GM12874 (cell line): ENCODE measurements at regions not wholly inside any gene's neighbourhood (a gene's known extent, or its start where the extent isn't known, plus 50 kb on each side); places are given as distances from the start of the nearest gene placed in this dataset.

Experiments used
- CTCF ChIP-seq: IDR thresholded peaks from 2 replicates; pipeline ENCODE4 v1.5.1; 2011; ENCODE audit warnings: low read depth, mild to moderate bottlenecking, control low read depth, low read length, moderate library complexity; ENCODE audit not compliant: insufficient read depth

DNA sequence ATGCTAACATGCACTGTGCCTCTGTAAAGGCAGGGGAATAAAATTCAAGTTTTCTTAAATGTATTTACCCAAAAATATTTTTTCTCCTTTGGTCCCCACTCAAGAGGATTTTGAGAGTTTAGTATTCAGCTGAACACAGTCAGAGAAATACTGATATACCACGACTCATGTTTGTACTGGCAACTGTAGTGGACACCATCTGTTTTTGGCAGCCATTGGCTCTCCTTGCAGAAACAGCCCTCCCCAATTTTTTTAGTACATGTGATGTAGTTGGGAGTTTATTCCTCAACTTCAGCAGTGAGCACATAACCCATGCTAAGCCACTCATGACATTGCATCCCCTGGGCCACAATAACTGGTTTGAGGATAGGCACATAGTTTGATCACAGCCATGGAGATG is 154.8 kb upstream of the POU3F1 start:
- TF ChIP-seq CTCF, result no peak

DNA sequence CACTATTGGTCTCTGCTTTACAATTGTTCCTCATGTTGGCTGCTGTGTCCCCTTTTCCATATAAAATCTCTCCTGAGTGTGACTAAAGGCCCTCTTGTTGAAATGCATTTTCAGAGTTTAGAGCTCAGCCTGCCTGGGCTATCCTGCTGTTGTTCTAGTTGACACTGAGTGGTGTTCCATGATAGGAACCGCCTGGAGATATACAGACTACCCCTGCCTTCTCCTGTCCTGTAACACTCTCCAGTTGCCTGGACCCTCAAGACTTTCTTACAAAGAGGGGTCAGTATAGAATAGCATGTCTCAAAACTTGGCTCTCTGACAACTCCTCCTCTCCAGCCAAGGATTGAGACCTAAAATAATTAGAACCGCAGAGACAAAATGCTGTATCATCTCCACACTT is 152.0 kb upstream of the POU3F1 start:
- no peak for TF ChIP-seq CTCF

GRCh38 chr1:38198099-38198498 is 151.5 kb upstream of the POU3F1 start:
- TF ChIP-seq CTCF, result no peak

- no peak for TF ChIP-seq CTCF
Observed at GRCh38 chr1:38197312-38198061, 150.9 kb upstream of the POU3F1 start.

GRCh38 chr1:38194472-38194871 is 147.9 kb upstream of the POU3F1 start:
- no peak for TF ChIP-seq CTCF

DNA sequence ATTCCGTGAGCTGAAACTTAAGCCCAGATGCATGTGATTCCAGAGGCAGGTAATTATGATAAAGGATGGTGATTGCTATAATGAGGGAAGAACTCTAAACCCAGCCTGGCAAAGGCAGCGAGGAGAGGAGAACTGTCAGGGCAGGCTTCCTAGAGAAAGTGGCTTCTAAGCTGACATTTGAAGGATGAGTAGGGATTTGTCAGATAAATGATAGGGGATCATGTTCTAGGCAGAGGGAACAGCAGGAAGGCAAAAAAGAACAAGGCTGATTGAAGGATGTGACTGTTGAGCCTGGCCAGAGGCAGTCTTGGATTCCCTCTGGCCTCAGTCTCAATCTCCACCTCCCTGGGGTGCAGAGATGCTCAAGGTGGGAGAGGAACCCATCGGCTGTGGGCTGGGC is 146.4 kb upstream of the POU3F1 start:
- TF ChIP-seq CTCF, result no peak

DNA sequence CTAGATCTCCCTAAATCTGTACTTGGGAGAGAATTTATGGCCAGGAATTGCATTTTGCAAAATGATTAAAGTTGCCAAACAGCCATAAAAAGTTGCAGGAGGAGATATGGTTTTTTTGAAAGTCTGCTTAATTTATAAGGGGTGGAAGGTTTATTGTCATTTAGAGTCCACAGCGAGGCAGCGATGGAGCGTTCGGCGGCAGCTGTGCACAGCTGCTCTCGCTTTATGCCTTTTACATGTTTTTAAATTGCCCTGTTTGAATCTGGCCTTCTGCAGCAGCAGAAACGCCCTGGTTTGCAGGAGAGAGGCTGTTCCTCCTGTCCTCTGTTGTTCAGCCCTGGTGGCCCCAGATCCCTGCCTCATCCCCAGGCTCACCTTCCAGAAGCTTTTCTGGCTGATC is 144.9 kb upstream of the POU3F1 start:
- TF ChIP-seq CTCF, result no peak
